Esophagus muscularis mucosa (tissue), 4 donors: ENCODE measurements at regions not wholly inside any gene's neighbourhood (a gene's known extent, or its start where the extent isn't known, plus 50 kb on each side); places are given as distances from the start of the nearest gene placed in this dataset.

ENCODE experiments used
- DNase-seq: peaks from one replicate; pipeline ENCODE4 v3.0.0-alpha.2; 2017; ENCODE audit errors: extremely low spot score
- H3K27ac ChIP-seq, 4 donors: fragments of 200-600 bp; sonication (generic); replicated peaks in 1 of 4; 1 replicate in 3 of 4; 2 replicates in 1 of 4; pipeline ENCODE4 v1.5.1; 2016 to 2019; ENCODE audit warnings: mild to moderate bottlenecking in 1 of 4
- H3K27me3 ChIP-seq, 4 donors: fragments of 200-600 bp; sonication (generic); one replicate each; pipeline versions ENCODE4 v1.5.1 to v1.6.0; 2016 to 2019
- H3K36me3 ChIP-seq, 4 donors: fragments of 200-600 bp; sonication (generic); one replicate each; pipeline ENCODE4 v1.5.1; 2016 to 2019
- H3K4me1 ChIP-seq, 4 donors: fragments of 200-600 bp; sonication (generic); one replicate each; pipeline ENCODE4 v1.5.1; 2016 to 2019
- H3K4me3 ChIP-seq, 4 donors: fragments of 200-600 bp; sonication (generic); 1 replicate in 2 of 4; 2 replicates in 2 of 4; pipeline ENCODE4 v1.5.1; 2016 to 2019; ENCODE audit warnings: mild to moderate bottlenecking in 4 of 4, moderate library complexity in 1 of 4
- H3K9me3 ChIP-seq, 4 donors: fragments of 200-600 bp; sonication (generic); 1 replicate in 3 of 4; 2 replicates in 1 of 4; pipeline ENCODE4 v1.5.1; 2016 to 2019
- CTCF ChIP-seq, 3 experiments: fragments of 200-600 bp in 2 of 3; fragments of 450-650 bp in 1 of 3; sonication (generic) in 2 of 3; IDR thresholded peaks; one replicate each; pipeline ENCODE4 v1.5.1; 2017 to 2019; ENCODE audit warnings: antibody characterized with exemption in 3 of 3, mild to moderate bottlenecking in 2 of 3, moderate library complexity in 1 of 3
- EP300 ChIP-seq: sonication (generic); formaldehyde crosslinking; IDR thresholded peaks from one replicate; pipeline ENCODE4 v1.6.1; 2017; ENCODE audit warnings: antibody characterized with exemption
- POLR2A ChIP-seq: fragments of 450-650 bp; IDR thresholded peaks from one replicate; pipeline ENCODE4 v1.6.1; 2017; ENCODE audit warnings: antibody characterized with exemption, moderate library complexity, mild to moderate bottlenecking, low read depth
- POLR2AphosphoS5 ChIP-seq, 2 donors: sonication (generic); formaldehyde crosslinking; IDR thresholded peaks; one replicate each; pipeline ENCODE4 v1.6.1; 2017; ENCODE audit warnings: antibody characterized with exemption in 2 of 2
- WGBS: methylation state at CpG from one replicate; pipeline ENCODE4 v1.1.5; 2018; 5-methylcytosine and 5-hydroxymethylcytosine counted together
- intact Hi-C: fragments of 100-400 bp; cut with DNase I; formaldehyde crosslinking; loops from one replicate; pipeline ENCODE4 v1.15.1; 2023

DNA sequence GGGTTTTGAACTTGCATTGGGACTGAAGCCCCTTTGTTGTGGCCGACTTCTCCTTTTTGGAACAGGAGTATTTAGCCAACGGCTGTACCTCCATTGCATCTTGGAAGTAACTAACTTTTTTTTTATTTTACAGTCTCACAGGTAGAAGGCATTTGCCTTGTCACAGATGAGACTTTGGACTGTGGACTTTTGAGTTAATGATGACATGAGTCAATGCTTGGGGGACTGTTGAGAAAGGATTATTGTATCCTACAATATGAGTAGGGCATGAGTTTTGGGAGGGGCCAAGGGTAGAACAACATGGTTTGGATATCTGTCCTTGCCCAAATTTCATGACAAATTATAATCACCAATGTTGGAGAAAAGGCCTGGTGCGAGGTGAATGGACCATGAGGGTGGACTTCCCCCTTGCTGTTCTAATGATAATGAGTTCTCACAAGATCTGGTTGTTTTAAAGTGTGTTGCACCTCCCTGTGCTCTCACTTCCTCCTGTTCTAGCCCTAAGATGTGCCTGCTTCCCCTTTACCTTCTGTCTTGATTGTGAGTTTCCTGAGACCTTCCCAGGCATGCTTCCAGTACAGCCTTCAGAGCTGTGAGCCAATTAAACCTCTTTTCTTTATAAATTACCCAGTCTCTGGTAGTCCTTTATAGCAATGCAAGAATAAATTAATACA, 1269.4 kb upstream of the CHAC2 start:
- Histone ChIP-seq H3K4me3 (no peak overlapping the region), H3K9me3 (no peaks in the 10 kb centered on the region), H3K27ac (no peak overlapping the region), H3K4me1 (no peaks in the 10 kb centered on the region), H3K36me3 (no peaks in the 10 kb centered on the region), H3K27me3 (no peaks in the 10 kb centered on the region)
- 88% methylated on average over 3 of the region's 3 CpGs for WGBS
- TF ChIP-seq POLR2A = no peak
- no peak for TF ChIP-seq CTCF (IDR thresholded peaks at IDR 0.05)
- TF ChIP-seq EP300 = no peak
- no peak for TF ChIP-seq POLR2AphosphoS5 (IDR thresholded peaks at IDR 0.05)
- intact Hi-C loops = no loop called here
- no peak for DNase-seq

DNA sequence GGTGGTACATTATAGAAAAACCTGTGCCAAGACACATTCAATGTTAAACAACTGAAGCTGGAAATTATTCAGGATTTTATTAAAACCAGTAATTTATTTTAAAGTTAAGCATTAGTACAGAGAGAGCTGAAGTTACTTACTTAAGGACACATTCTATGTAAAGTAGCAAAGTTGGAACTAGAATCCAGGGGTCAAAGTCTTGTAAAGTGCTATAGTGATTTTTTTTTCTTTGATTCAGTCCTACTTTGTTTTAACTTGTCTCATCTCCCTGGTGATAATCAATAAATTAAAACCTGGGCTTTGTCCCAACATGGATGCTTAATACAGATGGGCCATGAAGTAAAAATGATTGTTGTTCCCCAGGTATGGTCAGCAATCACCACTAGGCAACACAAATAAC, 1271.8 kb upstream of the CHAC2 start:
- Histone ChIP-seq H3K4me3 (no peak overlapping the region), H3K4me1 (no peaks in the 10 kb centered on the region), H3K9me3 (peaks cover 0 to 3% (median 0%) of the 10 kb centered on the region in 4 donors), H3K27me3 (no peaks in the 10 kb centered on the region), H3K27ac (no peak overlapping the region), H3K36me3 (no peaks in the 10 kb centered on the region)
- TF ChIP-seq POLR2AphosphoS5 (IDR thresholded peaks at IDR 0.05) (no peak), EP300 (no peak), CTCF (IDR thresholded peaks at IDR 0.05) (no peak), POLR2A (no peak)
- no peak for DNase-seq
- intact Hi-C loops = no loop called here

GRCh38 chr2:52477166-52477565, 1290.4 kb upstream of the CHAC2 start:
- intact Hi-C loops = no loop called here
- 41% methylated on average over 1 of the region's 1 CpG for WGBS

GRCh38 chr2:52475590-52475989, 1292.0 kb upstream of the CHAC2 start:
- intact Hi-C loops = no loop called here
- Histone ChIP-seq H3K4me1 (no peaks in the 10 kb centered on the region), H3K9me3 (no peaks in the 10 kb centered on the region), H3K27me3 (no peaks in the 10 kb centered on the region), H3K36me3 (no peaks in the 10 kb centered on the region), H3K27ac (no peak overlapping the region), H3K4me3 (no peak overlapping the region)
- DNase-seq = no peak
- 76% methylated on average over 1 of the region's 1 CpG for WGBS
- TF ChIP-seq POLR2AphosphoS5 (IDR thresholded peaks at IDR 0.05) (no peak), CTCF (IDR thresholded peaks at IDR 0.05) (no peak), EP300 (no peak), POLR2A (no peak)

More at GRCh38 chr2:52477166-52477565, 1290.4 kb upstream of the CHAC2 start:
- Histone ChIP-seq H3K9me3 (no peaks in the 10 kb centered on the region), H3K36me3 (no peaks in the 10 kb centered on the region), H3K4me3 (no peak overlapping the region), H3K4me1 (no peaks in the 10 kb centered on the region), H3K27me3 (no peaks in the 10 kb centered on the region), H3K27ac (no peak overlapping the region)
- TF ChIP-seq CTCF (IDR thresholded peaks at IDR 0.05) (no peak), POLR2AphosphoS5 (IDR thresholded peaks at IDR 0.05) (no peak), POLR2A (no peak), EP300 (no peak)
- DNase-seq = no peak

DNA sequence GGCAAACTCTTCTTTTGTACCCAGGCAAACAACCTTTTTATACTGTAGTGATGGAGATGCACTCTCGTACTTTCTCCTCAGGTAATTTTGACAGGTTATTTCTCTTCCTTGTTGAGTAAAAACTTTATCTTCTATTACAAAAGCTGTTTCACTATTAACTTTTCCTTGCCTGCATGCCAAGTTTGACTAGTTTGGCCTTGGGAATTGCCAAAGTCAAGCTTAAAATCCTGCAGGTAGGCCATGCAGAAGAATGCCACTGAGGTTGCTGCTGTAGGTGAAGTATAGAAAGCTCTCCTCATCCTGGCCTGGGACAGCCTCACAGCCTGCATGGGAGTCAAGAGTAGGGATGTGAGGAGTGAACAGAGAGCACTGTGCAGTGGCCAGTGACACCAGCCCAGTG, 1293.5 kb upstream of the CHAC2 start:
- Histone ChIP-seq H3K27me3 (no peaks in the 10 kb centered on the region), H3K27ac (no peak overlapping the region), H3K36me3 (no peaks in the 10 kb centered on the region), H3K4me3 (no peak overlapping the region), H3K9me3 (no peaks in the 10 kb centered on the region), H3K4me1 (no peaks in the 10 kb centered on the region)
- TF ChIP-seq CTCF (IDR thresholded peaks at IDR 0.05) (no peak), POLR2AphosphoS5 (IDR thresholded peaks at IDR 0.05) (no peak), POLR2A (no peak)
- DNase-seq = no peak
- intact Hi-C loops = no loop called here
- WGBS = 79% methylated on average over 1 of the region's 1 CpG
